GM12865 (cell line): ENCODE measurements at regions not wholly inside any gene's neighbourhood (a gene's known extent, or its start where the extent isn't known, plus 50 kb on each side); places are given as distances from the start of the nearest gene placed in this dataset.

Experiments used
- DNase-seq: peaks from one replicate; pipeline ENCODE4 v3.0.0; 2010; ENCODE audit warnings: low read depth
- H3K4me3 ChIP-seq: 2 replicates; pipeline ENCODE4 v1.5.1; 2011; ENCODE audit warnings: mild to moderate bottlenecking, low read depth, low read length, control low read depth
- CTCF ChIP-seq: IDR thresholded peaks from 2 replicates; pipeline ENCODE4 v1.5.1; 2011; ENCODE audit warnings: low read length, control low read depth, low read depth, inconsistent platforms; ENCODE audit not compliant: insufficient read depth; ENCODE audit errors: missing control alignments

DNA sequence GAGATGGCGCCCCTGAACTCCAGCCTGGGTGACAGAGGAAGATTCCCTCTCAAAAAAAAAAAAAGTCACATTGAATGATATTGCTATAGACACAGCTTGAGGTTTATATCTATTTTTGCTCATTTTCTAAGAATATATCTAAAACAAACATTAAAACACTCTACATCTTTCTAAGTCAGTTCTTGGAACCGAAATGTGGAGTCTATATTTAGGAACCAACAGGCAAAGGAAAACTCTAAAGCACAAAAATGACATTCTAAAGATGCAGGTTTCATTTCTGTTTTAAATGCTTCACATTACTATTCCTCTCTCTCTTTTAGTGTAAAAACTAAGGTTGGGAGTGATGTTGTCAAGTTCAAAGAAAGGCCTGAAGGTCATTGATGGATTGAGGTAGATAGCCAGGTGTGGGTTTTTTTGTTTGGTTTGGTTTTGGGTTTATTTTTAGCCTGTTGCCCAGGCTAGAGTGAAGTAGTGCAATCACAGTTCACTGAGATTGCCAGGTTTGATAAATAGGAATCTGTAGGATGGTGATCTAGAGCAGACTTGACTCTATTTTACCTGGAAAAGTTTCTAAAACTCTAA, 194.0 kb upstream of the RBBP8 start:
- TF ChIP-seq CTCF, result no peak
- DNase-seq, result no peak
- H3K4me3 ChIP-seq, result no peak overlapping the region

DNA sequence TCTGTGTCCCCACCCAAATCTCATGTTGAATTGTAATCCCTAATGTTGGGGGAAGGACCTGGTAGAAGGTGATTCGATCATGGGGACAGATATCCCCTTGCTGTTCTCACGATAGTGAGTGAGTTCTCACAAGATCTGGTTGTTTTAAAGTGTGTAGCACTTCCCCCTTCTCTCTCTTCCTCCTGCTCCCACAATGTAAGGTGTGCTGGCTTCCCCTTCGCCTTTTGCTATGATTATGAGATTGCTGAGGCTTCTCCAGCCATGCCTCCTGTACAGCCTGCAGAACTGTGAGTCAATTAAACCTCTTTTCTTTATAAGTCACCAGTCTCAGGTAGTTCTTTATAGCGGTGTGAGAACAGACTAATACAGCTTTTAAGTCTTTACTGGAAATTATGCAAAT, 193.3 kb upstream of the RBBP8 start:
- H3K4me3 ChIP-seq, result no peak overlapping the region
- no peak for TF ChIP-seq CTCF
- peak; percentile 2 for DNase-seq

GRCh38 chr18:22741318-22741717, 191.8 kb upstream of the RBBP8 start:
- TF ChIP-seq CTCF, result no peak

DNA sequence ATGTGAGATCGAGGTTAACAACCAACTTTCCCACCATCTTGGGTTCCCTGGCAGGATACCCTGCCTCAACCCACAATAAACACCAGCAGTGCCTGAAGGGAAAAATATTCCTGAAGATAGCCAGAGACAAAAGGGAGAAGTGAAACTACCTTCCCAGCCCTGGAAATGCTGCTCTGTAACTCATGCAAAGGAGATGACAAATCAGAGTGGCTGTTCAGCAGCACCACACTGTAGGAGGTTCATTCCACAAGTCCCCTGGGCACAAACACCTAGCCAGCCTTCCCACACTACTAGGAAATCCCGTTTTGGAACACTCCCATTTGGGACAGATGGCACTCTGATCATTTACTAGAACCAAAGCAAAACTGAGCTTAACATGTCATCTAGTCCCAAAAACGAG, 190.7 kb upstream of the RBBP8 start:
- no peak for DNase-seq
- no peak for TF ChIP-seq CTCF
- no peak overlapping the region for H3K4me3 ChIP-seq

More at GRCh38 chr18:22741318-22741717, 191.8 kb upstream of the RBBP8 start:
- DNase-seq, result no peak
- no peak overlapping the region for H3K4me3 ChIP-seq

GRCh38 chr18:22745966-22746365, 187.2 kb upstream of the RBBP8 start:
- TF ChIP-seq CTCF, result no peak

DNA sequence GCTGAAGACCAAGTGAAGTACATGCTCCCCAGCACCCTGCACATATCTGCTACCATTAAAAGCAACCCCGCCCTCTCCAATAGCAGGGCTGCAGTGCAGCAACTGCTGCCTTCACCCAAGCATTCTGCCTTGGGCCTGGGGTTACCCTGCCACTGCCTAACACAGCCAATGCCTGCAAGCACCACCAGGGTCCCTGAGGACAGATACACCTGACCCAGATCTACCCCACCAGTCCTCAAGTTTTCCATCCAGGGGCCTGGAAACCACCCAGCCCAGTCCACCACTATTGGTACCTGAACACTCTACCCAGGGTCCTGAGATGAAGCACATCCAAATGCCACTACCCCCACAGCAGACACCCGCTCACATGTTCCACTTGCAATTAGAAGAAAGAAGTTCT, 181.1 kb upstream of the RBBP8 start:
- no peak for TF ChIP-seq CTCF
- no peak for DNase-seq
- no peak overlapping the region for H3K4me3 ChIP-seq

More at GRCh38 chr18:22745966-22746365, 187.2 kb upstream of the RBBP8 start:
- no peak for DNase-seq
- H3K4me3 ChIP-seq, result no peak overlapping the region
